HG03066 (cell line): ENCODE measurements at regions not wholly inside any gene's neighbourhood (a gene's known extent, or its start where the extent isn't known, plus 50 kb on each side); places are given as distances from the start of the nearest gene placed in this dataset.
"Not testable (repeated sequence)": the region's sequence is repeated elsewhere in the genome, so short reads cannot be mapped to it uniquely, and the experiment has no call there.

Experiments
- ATAC-seq: cut with Tn5 transposase; IDR thresholded peaks from one replicate; pipeline ENCODE4 v1.9.1; 2021; ENCODE audit warnings: low read depth; ENCODE audit not compliant: unreplicated experiment

DNA sequence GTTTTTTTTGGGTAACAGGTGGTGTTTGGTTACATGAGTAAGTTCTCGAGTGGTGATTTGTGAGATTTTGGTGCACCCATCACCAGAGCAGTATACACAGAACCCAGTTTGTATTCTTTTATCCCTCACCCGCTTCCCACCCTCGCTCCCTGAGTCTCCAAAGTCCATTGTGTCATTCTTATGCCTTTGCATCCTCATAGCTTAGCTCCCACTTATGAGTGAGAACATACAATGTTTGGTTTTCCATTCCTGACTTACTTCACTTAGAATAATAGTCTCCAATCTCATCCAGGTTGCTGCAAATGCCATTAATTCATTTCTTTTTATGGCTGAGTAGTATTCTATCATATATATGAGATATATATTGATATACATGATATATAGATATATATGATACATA is 211.9 kb downstream of the BCAS1 start:
- not testable (repeated sequence) for ATAC-seq

DNA sequence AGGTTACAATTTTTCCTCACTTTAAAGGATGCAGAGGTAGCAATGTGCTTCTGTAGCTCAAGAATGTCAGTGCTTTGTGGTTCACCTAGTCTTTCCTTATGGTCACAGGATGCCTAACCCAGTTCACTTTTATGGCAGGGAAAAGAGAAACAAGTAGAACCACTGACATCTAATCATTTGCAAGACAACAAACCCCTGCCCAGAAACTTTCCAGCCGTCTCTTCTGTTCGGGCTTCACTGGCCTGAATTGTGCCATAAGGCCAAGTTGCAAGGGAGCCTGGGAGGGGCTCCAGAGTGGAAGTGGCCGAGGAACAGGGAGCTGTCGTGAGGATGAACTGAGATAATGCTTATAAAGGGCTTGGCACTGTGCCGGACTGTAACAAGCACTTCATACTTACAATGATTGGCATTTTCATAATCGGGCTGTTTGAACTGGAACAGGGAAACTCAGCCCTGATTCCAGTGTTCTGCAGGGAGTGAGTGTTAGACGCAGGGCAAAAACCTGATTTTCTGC is 212.6 kb downstream of the BCAS1 start:
- ATAC-seq = no peak

DNA sequence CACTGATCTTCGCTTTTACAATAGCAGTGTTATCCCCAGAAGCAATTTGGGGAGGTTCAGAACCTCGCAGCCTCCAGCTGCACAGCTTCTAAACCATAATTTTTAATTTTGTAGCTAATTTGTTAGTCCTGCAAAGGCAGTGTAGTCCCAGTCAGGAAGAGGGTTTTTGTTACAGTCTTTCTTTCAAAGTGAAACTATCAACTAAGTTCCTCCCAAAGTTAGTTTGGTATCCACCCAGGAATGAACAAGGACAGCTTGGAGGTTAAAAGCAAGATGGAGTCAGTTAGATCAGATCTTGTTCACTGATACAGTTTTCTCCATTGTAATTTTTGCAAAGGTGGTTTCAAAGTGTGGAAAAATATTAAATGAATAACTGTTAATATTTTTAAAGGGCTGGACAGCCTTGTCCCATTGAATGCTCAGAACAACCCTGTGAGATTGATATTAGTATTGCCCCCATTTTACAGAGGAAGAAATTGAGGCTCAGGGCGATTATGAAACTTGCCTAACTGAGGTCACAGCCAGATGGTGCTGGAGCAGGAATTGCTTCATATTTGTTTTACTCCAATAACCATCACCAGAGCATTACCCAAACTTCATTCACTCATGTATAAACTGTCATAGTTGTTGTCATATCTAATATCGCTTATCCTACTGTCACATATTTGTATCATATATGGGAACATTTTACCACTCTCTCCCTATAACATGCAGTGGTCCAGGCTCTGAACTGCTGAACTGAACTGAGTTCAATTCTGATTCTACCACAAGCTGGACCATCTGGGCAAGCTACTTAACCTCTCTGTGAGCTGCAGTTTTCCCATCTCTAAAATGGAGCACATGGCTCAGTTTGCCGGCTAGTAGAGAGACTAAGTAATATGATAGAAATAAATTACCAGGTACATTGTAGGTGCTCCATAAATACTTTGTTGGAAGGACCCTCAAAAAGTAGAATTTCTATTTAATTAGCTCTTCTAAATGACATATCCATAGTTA is 213.8 kb downstream of the BCAS1 start:
- no peak for ATAC-seq

DNA sequence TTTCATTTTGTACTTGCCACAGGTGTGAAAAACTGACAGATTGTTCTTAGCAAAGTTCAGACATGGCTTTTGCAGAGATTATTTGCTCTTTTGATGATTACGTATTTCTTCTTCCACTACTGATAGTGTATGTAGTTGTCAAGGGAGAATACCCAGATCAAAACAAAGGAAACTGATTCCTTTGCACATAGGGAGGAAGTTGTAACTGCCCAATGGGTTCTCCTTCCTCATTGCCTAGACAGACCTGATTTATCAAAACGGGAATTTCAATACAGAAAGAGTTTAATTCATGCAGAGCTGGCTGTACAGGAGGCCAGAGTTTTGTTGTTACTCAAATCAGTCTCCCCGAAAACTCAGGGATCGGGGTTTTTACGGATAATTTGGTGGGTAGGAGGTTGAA is 214.7 kb downstream of the BCAS1 start:
- ATAC-seq = no peak

DNA sequence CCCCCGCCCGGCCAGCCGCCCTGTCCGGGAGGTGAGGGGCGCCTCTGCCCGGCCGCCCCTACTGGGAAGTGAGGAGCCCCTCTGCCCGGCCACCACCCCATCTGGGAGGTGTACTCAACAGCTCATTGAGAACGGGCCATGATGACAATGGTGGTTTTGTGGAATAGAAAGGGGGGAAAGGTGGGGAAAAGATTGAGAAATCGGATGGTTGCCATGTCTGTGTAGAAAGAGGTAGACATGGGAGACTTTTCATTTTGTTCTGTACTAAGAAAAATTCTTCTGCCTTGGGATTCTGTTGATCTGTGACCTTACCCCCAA is 215.8 kb downstream of the BCAS1 start:
- not testable (repeated sequence) for ATAC-seq

DNA sequence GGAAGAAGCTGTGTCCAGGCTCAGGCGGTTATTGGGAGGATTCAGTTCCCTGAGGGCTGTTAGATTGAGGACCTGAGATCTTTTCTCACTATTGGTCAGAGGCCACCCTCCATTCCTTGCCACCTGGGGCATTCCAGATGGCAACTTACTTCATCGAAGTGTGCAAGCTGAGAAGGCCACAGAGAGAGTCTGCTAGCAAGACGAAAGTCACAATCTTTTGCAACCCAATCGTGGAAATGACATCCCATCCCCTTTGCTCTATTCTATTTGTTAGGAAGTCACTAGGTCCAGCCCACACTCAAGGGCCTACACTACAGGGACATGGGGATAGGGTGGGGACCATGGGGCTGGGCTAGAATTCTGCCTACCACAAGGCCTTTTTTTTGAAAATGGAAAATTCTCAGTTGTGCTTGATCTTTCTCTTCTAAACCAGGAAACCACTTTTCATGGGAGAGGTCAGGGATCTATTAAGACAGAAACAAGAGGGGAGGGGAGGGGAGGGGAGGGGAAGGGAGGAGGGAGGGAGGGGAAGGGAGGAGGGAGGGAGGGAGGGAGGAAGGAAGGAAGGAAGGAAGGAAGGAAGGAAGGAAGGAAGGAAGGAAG is 217.2 kb downstream of the BCAS1 start:
- ATAC-seq = no peak

DNA sequence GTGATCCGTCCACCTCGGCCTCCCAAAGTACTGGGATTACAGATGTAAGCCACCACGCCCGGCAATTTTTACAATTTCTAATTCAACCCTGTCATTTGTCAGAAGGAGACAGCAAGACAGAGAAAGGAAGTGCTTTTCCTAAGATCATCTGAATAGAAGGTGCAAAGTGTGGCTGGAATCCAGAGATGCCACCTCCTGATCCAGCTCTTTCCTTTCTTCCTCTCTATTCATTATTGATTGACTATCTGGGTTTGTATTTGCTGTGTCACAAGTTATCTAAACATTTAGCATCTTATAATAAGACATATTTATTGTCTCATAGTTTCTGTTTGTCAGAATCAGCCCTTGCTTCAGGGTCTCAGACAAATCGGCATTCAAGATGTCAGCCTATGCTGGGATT is 217.7 kb downstream of the BCAS1 start:
- ATAC-seq = no peak

DNA sequence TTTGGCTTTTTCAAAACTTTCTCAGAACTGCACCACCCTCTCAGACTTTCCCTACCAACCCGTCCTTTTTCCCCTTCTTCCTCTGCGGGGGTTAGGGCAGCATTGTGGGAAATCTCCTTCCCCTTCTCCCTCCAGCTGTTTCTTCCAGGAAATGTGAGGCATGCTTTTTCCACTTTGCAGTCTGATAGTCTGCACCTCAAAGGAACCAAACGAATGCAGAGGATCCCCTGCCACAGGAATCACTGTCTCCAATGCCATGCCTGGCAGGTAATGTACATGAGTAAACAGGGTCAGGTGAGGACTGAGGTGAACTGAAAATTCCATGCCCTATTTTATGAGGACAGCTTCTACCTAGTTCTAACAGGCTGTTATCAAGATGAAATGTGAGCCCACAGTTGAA is 218.4 kb downstream of the BCAS1 start:
- ATAC-seq = no peak

DNA sequence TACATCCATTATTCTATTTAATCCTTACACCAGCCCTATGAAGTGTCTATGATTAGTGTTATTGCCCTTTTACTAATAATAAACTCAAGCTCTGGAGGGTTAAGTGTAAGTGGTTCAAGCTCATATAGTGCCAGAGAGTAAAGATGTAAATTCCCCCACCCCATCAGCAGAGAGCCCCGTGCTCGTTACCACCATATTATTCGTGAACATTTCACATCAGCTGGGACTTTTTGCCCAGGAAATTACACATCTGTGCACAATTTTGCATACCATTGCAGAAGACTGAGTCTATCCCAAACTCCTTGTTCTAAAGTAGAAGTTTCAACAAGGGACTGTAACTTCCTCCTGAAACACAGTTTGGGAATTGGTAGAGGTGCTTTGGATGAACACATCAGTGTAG is 220.1 kb downstream of the BCAS1 start:
- no peak for ATAC-seq

DNA sequence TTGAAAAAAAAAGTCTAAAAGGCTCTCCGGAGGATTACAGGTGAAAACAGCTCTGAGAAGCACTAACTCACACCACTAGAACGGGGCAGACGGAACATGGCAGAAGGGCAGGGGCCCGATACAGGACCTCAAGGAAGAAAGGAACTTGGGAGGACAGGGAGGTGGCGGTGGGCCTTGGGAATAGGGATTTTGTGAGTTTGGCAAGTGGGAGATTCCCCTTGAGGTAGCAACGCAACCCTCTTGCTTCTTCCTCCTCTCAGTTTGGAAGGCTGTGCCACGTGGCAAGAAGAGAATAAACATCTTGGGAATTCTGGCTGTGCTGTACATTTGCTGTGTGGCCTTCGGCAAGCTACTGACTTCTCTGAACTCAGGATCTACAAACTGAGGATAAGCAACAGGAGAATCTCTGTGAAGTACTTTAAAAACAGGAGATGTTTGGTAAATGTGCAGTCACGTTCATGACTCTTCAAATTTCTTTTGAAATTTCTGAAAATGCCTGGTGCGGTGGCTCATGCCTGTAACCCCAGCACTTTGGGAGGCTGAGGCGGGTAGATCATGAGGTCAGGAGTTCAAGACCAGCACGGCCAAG is 220.8 kb downstream of the BCAS1 start:
- ATAC-seq = no peak

DNA sequence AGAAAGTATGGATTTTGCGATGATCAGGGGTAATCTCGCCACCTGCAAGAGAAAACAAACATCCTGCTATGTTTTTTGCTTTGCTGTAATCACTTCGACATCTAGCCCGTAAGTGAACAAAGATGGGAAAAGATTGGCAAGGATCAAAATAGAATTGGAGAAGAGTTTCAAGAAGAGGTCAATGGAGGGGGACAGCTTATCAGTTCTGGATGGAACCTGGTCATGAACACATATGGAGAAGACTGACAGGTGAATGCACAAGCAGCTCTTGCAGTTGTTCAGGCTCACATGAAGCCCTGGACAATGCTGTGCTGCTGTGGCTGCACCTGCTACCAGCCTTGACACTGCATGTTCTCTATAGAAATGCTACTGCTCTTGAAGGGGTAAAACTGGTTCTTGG is 222.1 kb downstream of the BCAS1 start:
- no peak for ATAC-seq

DNA sequence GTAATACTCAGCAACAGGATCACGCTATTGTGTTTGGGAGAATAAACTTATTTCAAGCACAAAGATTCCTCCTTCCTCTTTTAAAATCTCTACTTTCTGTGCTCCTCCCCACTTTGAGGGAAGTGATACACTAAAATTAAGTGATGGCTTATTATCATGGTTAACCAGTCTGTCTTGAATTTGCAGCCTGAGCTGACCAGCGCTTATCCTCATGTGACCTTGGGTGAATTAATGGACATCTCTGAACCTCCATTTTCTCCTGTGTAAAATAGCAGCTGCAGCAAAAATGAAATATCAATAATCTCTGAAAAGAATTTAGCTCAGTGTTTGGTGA is 222.6 kb downstream of the BCAS1 start:
- no peak for ATAC-seq

DNA sequence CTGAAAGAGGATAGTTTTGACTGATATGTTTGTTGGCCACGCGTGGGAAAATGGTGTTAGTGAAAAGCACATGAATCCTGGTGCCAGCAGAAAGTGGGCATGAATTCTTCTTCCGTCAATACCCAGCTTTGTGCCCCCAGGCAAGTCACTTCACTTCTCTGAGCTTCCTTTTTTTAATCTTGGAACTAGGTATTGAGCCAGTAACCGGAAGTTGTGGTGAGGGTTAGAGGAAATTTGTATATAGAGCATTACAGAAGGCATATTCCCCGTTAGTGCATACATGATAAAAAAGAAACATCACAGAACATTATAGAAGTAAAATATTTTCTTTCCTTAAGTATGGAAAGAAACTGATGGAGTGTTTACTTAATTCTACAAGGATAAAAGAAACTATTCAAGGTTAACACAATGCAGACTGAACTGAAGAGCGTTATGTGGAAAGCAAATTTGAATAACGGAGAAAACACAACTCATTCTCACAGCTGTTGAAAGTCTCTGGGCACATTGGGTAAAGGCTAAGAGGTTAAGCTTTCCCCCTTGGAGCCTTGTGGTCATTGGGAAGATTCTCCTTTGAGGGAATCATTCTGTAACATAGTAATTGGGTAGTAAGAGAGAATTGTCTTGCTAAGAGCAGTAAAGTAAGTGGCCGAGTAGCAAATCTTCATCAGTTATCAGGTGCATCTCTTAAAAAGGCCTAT is 223.1 kb downstream of the BCAS1 start:
- no peak for ATAC-seq

DNA sequence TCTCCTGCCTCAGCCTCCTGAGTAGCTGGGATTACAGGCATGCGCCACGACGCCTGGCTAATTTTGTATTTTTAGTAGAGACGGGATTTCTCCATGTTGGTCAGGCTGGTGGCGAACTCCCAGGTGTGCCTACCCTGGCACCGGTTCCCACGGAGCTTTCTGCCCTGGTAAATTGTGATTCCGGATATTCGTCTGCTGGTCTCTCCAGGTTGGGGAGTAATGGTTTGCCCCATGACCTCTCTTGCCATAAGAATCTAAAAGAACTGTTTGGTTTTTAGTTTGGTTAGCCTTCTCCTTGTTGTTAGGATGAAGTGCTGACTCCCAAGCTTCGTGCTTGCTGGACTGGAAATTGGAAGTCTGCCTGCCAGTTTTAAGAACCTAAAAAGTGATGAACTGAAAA is 223.8 kb downstream of the BCAS1 start:
- ATAC-seq = no peak

DNA sequence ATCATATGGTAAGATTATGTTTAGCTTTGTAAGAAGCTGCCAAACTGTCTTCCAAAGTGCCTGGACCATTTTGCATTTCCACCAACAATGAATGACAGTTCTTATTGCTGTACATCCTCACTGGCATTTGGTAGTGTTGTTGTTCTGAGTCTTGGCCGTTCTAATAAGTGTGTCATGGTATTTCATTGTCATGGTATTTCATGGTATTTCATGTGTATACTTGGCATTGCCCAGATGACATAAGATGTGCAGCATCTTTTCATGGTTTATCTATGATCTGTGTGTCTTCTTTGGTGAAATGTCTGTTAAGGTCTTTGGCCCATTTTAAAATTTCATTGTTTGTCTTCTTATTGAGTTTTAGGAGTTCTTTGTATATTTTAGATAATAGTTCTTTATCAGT is 224.4 kb downstream of the BCAS1 start:
- ATAC-seq = no peak

DNA sequence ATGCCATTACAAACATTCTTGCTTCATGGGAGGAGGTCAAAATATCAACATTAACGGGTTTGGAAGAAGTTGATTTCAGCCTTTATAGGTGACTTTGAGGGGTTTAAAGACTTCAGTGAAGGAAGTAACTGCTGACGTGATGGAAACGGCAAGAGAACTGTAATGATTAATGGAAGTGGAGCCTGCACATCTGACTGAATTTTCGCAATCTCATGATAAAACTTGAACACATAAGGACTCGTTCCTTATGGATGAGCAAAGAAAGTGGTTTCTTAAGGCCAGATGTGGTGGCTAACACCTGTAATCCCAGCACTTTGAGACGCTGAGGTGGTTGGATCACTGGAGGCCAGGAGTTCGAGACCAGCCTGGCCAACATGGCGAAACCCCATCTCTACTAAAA is 226.1 kb downstream of the BCAS1 start:
- ATAC-seq = no peak

DNA sequence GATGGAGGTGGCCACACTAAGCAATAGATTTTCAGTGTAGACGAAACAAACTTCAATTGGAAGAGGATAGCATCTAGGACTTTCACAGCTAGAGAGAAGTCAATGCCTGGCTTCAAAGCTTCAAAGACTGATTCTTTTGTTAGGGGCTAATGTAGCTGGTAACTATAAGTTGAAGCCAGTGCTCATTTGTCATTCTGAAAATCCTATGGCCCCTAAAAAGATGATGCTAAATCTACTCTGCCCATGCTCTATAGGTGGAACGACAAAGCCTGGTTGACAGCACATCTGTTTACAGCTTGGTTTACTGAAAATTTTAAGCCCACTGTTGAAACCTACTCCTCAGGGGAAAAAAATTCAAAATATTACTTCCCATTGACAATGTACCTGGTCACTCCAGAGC is 226.7 kb downstream of the BCAS1 start:
- ATAC-seq = no peak

DNA sequence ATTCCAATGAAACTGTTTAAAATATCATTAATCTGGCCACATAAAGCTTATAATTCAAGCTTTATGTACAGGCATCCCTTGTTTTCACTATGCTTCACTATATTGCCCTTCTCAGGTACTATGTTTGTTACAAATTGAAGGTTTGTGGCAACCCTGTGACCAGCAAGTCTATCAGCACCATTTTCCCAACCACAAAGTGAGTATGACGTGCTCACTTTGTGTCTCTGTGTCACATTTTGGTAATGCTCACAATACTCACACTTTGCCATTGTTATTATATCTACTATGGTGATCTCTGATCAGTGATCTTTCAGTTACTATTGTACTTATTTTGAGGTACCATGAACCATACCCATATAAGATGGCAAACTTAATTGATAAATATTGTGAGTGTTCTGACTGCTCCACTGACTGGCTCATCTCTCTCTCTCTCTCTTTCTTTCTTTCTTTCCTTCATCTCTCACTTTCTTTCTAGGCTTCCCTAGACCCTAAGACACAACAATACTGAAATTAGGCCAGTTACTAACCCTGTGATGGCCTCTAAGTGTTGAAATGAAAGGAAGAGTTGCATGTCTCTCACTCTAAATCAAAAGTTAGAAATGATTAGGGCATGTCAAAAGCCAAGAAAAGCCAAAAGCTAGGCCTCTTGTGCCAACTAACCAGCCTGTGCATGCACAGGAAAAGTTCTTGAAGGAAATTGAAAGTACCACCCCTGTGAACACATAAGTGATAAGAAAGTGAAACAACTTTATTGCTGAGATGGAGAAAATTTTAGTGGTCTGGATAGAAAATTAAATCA is 227.9 kb downstream of the BCAS1 start:
- no peak for ATAC-seq

DNA sequence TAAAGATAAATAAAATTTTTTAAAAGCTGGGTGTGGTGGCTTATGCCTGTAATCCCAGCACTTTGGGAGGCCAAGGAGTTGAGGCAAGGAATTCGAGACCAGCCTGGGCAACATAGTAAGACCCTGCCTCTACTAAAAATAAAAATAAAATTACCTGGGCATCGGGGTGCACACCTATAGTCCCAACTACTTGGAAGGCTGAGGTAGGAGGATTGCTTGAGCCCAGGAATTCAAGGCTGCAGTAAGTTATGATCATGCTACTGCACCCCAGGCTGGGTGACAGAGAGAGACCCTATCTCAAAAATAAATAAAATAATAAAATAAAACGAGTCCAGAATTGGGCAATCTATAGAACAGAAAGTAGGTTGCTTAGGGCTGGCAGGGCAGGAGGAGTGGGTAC is 228.7 kb downstream of the BCAS1 start:
- ATAC-seq = no peak

DNA sequence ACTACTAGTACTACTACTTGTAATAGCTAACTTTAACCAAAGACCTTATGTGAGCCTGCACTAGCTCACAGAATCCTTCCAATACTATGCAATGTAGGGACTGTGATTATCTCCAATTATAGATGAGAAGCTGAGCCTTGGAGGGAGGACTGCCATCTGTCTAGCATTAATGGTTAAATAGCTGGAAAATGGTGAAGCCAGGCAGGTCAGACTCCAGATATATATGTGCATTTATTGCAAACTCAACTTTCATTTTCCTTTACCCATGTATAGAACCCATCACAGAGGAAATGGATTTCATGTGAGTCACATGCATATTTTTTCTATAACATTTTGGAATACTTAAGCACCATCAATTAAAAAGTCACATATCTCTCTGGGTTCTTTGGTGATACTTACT is 229.9 kb downstream of the BCAS1 start:
- ATAC-seq = no peak
